Tibial artery (tissue), 4 donors: ENCODE measurements at regions not wholly inside any gene's neighbourhood (a gene's known extent, or its start where the extent isn't known, plus 50 kb on each side); places are given as distances from the start of the nearest gene placed in this dataset.
"Not testable (repeated sequence)": the region's sequence is repeated elsewhere in the genome, so short reads cannot be mapped to it uniquely, and the experiment has no call there.

Source experiments
- DNase-seq, 2 donors: peaks; one replicate each; pipeline ENCODE4 v3.0.0-alpha.2; 2019
- H3K27ac ChIP-seq, 2 donors: fragments of 200-600 bp; sonication (generic) in 1 of 2; 1 replicate in 1 of 2; 2 replicates in 1 of 2; pipeline ENCODE4 v1.5.1; 2018 to 2019; ENCODE audit warnings: mild to moderate bottlenecking in 1 of 2
- H3K27me3 ChIP-seq, 2 donors: fragments of 200-600 bp; sonication (generic) in 1 of 2; one replicate each; pipeline versions ENCODE4 v1.5.1 to v1.6.0; 2016 to 2019
- H3K36me3 ChIP-seq, 3 donors: fragments of 200-600 bp; sonication (generic) in 2 of 3; one replicate each; pipeline ENCODE4 v1.5.1; 2016 to 2019; ENCODE audit warnings: mild to moderate bottlenecking in 2 of 3
- H3K4me1 ChIP-seq, 4 donors: fragments of 200-600 bp; sonication (generic) in 2 of 4; 1 replicate in 3 of 4; 2 replicates in 1 of 4; pipeline ENCODE4 v1.5.1; 2016 to 2019
- H3K4me3 ChIP-seq, 2 donors: fragments of 200-600 bp; sonication (generic) in 1 of 2; 1 replicate in 1 of 2; 2 replicates in 1 of 2; pipeline ENCODE4 v1.5.1; 2018 to 2019; ENCODE audit warnings: mild to moderate bottlenecking in 2 of 2
- H3K9me3 ChIP-seq, 3 donors: fragments of 200-600 bp; sonication (generic) in 1 of 3; one replicate each; pipeline ENCODE4 v1.5.1; 2016 to 2019
- intact Hi-C: fragments of 100-400 bp; cut with DNase I; formaldehyde crosslinking; loops from one replicate; pipeline ENCODE4 v1.15.0; 2023; ENCODE audit warnings: low total_unique reads
- TF ChIP-seq, protein P1 (sequence below), 2 experiments: fragments of 200-600 bp in 1 of 2; fragments of 450-650 bp in 1 of 2; IDR thresholded peaks; one replicate each; pipeline ENCODE4 v1.5.1; 2017 to 2019; ENCODE audit warnings: antibody characterized with exemption in 2 of 2, mild to moderate bottlenecking in 1 of 2, moderate library complexity in 1 of 2

- DNase-seq = no peak
- Histone ChIP-seq H3K4me1 (no peaks in the 10 kb centered on the region), H3K9me3 (no peaks in the 10 kb centered on the region), H3K27me3 (no peaks in the 10 kb centered on the region), H3K36me3 (no peaks in the 10 kb centered on the region), H3K4me3 (no peak overlapping the region), H3K27ac (no peak overlapping the region)
- TF ChIP-seq, protein P1, sequence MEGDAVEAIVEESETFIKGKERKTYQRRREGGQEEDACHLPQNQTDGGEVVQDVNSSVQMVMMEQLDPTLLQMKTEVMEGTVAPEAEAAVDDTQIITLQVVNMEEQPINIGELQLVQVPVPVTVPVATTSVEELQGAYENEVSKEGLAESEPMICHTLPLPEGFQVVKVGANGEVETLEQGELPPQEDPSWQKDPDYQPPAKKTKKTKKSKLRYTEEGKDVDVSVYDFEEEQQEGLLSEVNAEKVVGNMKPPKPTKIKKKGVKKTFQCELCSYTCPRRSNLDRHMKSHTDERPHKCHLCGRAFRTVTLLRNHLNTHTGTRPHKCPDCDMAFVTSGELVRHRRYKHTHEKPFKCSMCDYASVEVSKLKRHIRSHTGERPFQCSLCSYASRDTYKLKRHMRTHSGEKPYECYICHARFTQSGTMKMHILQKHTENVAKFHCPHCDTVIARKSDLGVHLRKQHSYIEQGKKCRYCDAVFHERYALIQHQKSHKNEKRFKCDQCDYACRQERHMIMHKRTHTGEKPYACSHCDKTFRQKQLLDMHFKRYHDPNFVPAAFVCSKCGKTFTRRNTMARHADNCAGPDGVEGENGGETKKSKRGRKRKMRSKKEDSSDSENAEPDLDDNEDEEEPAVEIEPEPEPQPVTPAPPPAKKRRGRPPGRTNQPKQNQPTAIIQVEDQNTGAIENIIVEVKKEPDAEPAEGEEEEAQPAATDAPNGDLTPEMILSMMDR (IDR thresholded peaks at IDR 0.05) = no peak
- intact Hi-C loops = no loop called here
Measured at GRCh38 chr21:28066596-28067387, 925.9 kb downstream of the LTN1 start.

GRCh38 chr21:28066076-28066475 is 926.6 kb downstream of the LTN1 start:
- no peak for DNase-seq
- no peak overlapping the region for H3K4me3 ChIP-seq
- no peaks in the 10 kb centered on the region for H3K4me1 ChIP-seq
- H3K36me3 ChIP-seq = no peaks in the 10 kb centered on the region
- no peaks in the 10 kb centered on the region for H3K9me3 ChIP-seq
- TF ChIP-seq, protein P1 (IDR thresholded peaks at IDR 0.05) = no peak
- no peak overlapping the region for H3K27ac ChIP-seq
- no peaks in the 10 kb centered on the region for H3K27me3 ChIP-seq
- intact Hi-C loops = no loop called here

- intact Hi-C loops = no loop called here
- TF ChIP-seq, protein P1 (IDR thresholded peaks at IDR 0.05) = no peak
- no peaks in the 10 kb centered on the region for H3K27me3 ChIP-seq
- H3K4me3 ChIP-seq = no peak overlapping the region
- H3K9me3 ChIP-seq = no peaks in the 10 kb centered on the region
- no peaks in the 10 kb centered on the region for H3K4me1 ChIP-seq
- H3K27ac ChIP-seq = no peak overlapping the region
- DNase-seq = no peak
- no peaks in the 10 kb centered on the region for H3K36me3 ChIP-seq
Measured at GRCh38 chr21:28063241-28064216, 929.1 kb downstream of the LTN1 start.

DNA sequence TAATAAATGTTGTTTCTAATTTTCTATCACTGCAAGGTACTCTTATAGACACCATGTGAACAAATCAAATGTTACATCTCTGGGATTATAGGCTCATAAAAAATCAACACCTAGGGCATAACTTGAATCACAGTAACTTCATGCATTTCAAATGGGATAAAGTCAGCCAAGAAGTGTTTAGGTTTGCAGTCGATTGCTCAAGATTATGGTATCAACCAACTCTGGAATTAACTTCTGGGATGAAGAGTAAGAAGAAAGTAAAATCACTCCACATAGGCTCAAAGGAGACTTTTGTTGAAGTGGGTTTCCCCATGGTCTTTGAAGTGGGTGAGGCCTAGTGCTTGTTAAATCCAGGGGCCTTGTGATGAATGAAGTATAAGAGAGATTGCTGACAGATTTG is 939.7 kb downstream of the LTN1 start:
- H3K27ac ChIP-seq, DNase-seq, H3K4me3 ChIP-seq, H3K36me3 ChIP-seq, H3K27me3 ChIP-seq, H3K4me1 ChIP-seq, H3K9me3 ChIP-seq, intact Hi-C loops: not testable (repeated sequence)

DNA sequence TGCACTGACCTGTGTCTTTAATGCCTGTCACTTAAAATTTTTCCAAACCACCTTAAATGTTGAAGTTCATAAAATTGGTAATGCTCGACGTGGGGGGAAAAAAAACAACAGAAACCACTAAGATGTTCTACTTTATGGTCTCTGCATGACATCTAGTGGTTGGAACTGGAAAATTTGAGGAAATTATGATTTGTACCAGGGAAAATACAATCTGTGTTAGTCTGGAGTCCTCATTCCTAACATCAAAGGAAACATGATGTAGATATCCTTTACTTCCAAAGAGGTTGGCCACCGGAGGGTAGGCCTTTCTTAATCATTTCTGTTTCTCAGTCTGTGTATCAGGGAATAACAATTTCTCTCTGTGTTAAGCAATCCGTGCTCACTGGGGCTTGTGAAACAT is 941.0 kb downstream of the LTN1 start:
- H3K36me3 ChIP-seq, H3K27me3 ChIP-seq, H3K4me3 ChIP-seq, H3K4me1 ChIP-seq, H3K27ac ChIP-seq, H3K9me3 ChIP-seq, DNase-seq, intact Hi-C loops: not testable (repeated sequence)
- TF ChIP-seq, protein P1 (IDR thresholded peaks at IDR 0.05) = peak; percentile 54 to 63

GRCh38 chr21:28035692-28036091 is 957.0 kb downstream of the LTN1 start:
- H3K4me1 ChIP-seq, H3K4me3 ChIP-seq, intact Hi-C loops, DNase-seq, H3K27me3 ChIP-seq, H3K36me3 ChIP-seq, H3K9me3 ChIP-seq, H3K27ac ChIP-seq: not testable (repeated sequence)

GRCh38 chr21:28034916-28035315 is 957.8 kb downstream of the LTN1 start:
- intact Hi-C loops, H3K27ac ChIP-seq, DNase-seq, H3K36me3 ChIP-seq, H3K4me3 ChIP-seq, H3K4me1 ChIP-seq, H3K27me3 ChIP-seq: not testable (repeated sequence)
- peaks cover 5 to 12% (median 5%) of the 10 kb centered on the region in 3 donors for H3K9me3 ChIP-seq

DNA sequence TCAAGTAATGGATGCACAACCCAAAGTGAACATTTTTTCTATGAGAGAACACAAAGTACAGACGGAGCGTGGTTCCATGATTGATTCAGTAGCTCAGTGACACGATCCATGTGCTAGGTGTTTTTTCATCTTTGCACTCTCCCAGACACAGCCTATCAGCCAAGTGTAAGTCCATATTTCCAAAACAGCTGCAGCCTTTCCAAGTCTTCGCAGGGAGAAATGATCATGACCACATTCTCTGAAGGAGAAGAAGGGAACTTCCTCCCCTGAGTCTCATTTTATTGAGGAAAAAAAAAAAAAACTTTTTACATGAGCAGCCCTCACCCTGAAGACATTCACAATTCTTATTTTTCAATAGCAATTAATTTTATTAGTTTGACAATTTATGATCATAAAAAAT is 958.3 kb downstream of the LTN1 start:
- DNase-seq, H3K4me3 ChIP-seq, H3K27me3 ChIP-seq, H3K4me1 ChIP-seq, H3K36me3 ChIP-seq, intact Hi-C loops, H3K27ac ChIP-seq: not testable (repeated sequence)
- H3K9me3 ChIP-seq = peaks cover 5 to 13% (median 5%) of the 10 kb centered on the region in 3 donors

- H3K27ac ChIP-seq, H3K4me1 ChIP-seq, DNase-seq, H3K4me3 ChIP-seq, H3K36me3 ChIP-seq, intact Hi-C loops, H3K27me3 ChIP-seq, H3K9me3 ChIP-seq: not testable (repeated sequence)
Measured at GRCh38 chr21:28032652-28033051, 960.0 kb downstream of the LTN1 start.

- H3K4me3 ChIP-seq, intact Hi-C loops, H3K27ac ChIP-seq, DNase-seq, H3K9me3 ChIP-seq, H3K27me3 ChIP-seq, H3K36me3 ChIP-seq, H3K4me1 ChIP-seq: not testable (repeated sequence)
Measured at GRCh38 chr21:28031066-28031465, 961.6 kb downstream of the LTN1 start.
